GM12865 (cell line): ENCODE measurements at regions not wholly inside any gene's neighbourhood (a gene's known extent, or its start where the extent isn't known, plus 50 kb on each side); places are given as distances from the start of the nearest gene placed in this dataset.

Experiments
- DNase-seq: peaks from one replicate; pipeline ENCODE4 v3.0.0; 2010; ENCODE audit warnings: low read depth
- H3K4me3 ChIP-seq: 2 replicates; pipeline ENCODE4 v1.5.1; 2011; ENCODE audit warnings: mild to moderate bottlenecking, low read depth, low read length, control low read depth
- CTCF ChIP-seq: IDR thresholded peaks from 2 replicates; pipeline ENCODE4 v1.5.1; 2011; ENCODE audit warnings: low read length, control low read depth, low read depth, inconsistent platforms; ENCODE audit not compliant: insufficient read depth; ENCODE audit errors: missing control alignments

- TF ChIP-seq CTCF: no peak
- no peak for DNase-seq
- no peak overlapping the region for H3K4me3 ChIP-seq
These were observed 71.1 kb downstream of the MAGEB10 start for GRCh38 chrX:27878862-27879261.
